ENCODE measurements at regions not wholly inside any gene's neighbourhood (a gene's known extent, or its start where the extent isn't known, plus 50 kb on each side); places are given as distances from the start of the nearest gene placed in this dataset.

DNA sequence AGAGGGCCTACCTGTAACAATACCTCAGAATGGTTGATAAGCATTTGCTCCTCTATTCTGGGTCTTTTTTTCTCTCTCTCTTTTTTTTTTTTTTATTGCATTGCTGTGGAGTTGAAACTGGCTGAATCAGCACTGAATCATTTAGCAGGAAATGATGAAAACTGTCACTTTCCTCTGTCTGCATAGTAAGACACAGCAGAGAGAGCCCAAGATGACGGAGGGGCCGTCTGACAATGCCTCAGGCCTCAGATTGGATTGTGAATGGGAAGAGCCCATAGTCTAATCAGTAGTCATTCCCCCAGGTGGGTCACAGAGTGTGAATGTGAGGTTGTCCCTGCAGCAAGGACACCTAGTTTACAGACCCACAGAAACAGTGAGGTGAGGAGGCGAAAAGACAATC lies 193.2 kb upstream of the PLXNA2 start:
- H3K4me3 ChIP-seq, result no peak overlapping the region
- H3K4me1 ChIP-seq, result no peaks in the 10 kb centered on the region
- H3K27me3 ChIP-seq, result peaks cover 25% of the 10 kb centered on the region
- 63 to 80% methylated on average over 1 to 3 of the region's 3 CpGs for WGBS, 2 donors (ENCODE audit: low coverage in 1 of 2)
- no peaks in the 10 kb centered on the region for H3K36me3 ChIP-seq
- H3K27ac ChIP-seq, result no peak overlapping the region
- no peaks in the 10 kb centered on the region for H3K9me3 ChIP-seq
- no peak for TF ChIP-seq POLR2A (IDR thresholded peaks at IDR 0.05)
- no peak for ATAC-seq

DNA sequence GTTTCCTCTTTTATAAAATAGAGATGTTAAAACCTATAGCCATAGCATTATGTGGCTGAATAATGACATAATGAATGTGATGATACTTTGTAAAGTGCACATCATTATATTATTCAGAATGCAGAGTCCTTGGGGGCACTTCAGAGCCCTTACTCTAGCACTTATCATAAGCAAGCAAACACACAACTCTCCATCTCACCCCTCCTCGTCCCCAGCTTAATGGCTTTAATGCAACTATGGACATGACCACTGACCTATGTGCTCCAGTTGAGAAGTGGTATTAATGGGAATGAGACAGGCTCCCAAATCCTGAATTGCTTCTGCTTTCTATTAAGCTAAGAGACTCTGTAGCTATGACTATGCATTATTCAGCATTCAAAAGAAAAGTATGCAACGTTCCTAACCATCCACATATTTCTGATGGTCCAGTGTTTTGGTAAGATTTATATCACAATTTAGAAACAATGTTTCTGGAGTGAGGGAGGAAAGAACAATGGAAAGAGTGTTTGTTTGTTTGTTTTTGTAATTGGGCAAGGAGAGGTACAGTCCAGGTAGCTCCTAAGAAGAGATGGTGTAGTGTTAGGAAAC lies 194.0 kb upstream of the PLXNA2 start:
- Histone ChIP-seq H3K4me3 (no peak overlapping the region), H3K27ac (no peak overlapping the region), H3K36me3 (no peaks in the 10 kb centered on the region), H3K9me3 (no peaks in the 10 kb centered on the region), H3K4me1 (no peaks in the 10 kb centered on the region), H3K27me3 (peaks cover 25% of the 10 kb centered on the region)
- WGBS, 2 donors (ENCODE audit: low coverage in 1 of 2), result 17 to 41% methylated on average over 2 of the region's 2 CpGs
- TF ChIP-seq EP300 (IDR thresholded peaks at IDR 0.05) (no peak), POLR2AphosphoS5 (IDR thresholded peaks at IDR 0.05) (no peak), CTCF (IDR thresholded peaks at IDR 0.05) (no peak), POLR2A (IDR thresholded peaks at IDR 0.05) (no peak)
- no peak for ATAC-seq

GRCh38 chr1:208445758-208446203 lies 201.6 kb upstream of the PLXNA2 start:
- TF ChIP-seq CTCF (IDR thresholded peaks at IDR 0.05) (no peak), POLR2AphosphoS5 (IDR thresholded peaks at IDR 0.05) (no peak), POLR2A (IDR thresholded peaks at IDR 0.05) (no peak)
- Histone ChIP-seq H3K4me1 (no peaks in the 10 kb centered on the region), H3K36me3 (no peaks in the 10 kb centered on the region), H3K27ac (no peak overlapping the region), H3K4me3 (no peak overlapping the region), H3K9me3 (no peaks in the 10 kb centered on the region), H3K27me3 (peaks cover 10% of the 10 kb centered on the region)
- 80 to 90% methylated on average over 1 to 2 of the region's 7 CpGs for WGBS, 2 donors (ENCODE audit: low coverage in 1 of 2)
- no peak for ATAC-seq

- 58 to 73% methylated on average over 4 to 5 of the region's 5 CpGs for WGBS, 2 donors (ENCODE audit: low coverage in 1 of 2)
- no peak overlapping the region for H3K4me3 ChIP-seq
- peaks cover 10% of the 10 kb centered on the region for H3K27me3 ChIP-seq
- H3K9me3 ChIP-seq, result no peaks in the 10 kb centered on the region
- TF ChIP-seq POLR2A (IDR thresholded peaks at IDR 0.05) (no peak), CTCF (IDR thresholded peaks at IDR 0.05) (no peak), POLR2AphosphoS5 (IDR thresholded peaks at IDR 0.05) (no peak), EP300 (IDR thresholded peaks at IDR 0.05) (no peak)
- H3K4me1 ChIP-seq, result no peaks in the 10 kb centered on the region
- ATAC-seq, result no peak
- no peaks in the 10 kb centered on the region for H3K36me3 ChIP-seq
- H3K27ac ChIP-seq, result no peak overlapping the region
Observed at GRCh38 chr1:208446271-208446691, 202.1 kb upstream of the PLXNA2 start.

- no peak overlapping the region for H3K27ac ChIP-seq
- ATAC-seq, result no peak
- H3K36me3 ChIP-seq, result no peaks in the 10 kb centered on the region
- TF ChIP-seq CTCF (IDR thresholded peaks at IDR 0.05) (no peak), EP300 (IDR thresholded peaks at IDR 0.05) (no peak), POLR2AphosphoS5 (IDR thresholded peaks at IDR 0.05) (no peak), POLR2A (IDR thresholded peaks at IDR 0.05) (no peak)
- H3K4me3 ChIP-seq, result no peak overlapping the region
- no peaks in the 10 kb centered on the region for H3K9me3 ChIP-seq
- no peaks in the 10 kb centered on the region for H3K4me1 ChIP-seq
- 89 to 91% methylated on average over 3 of the region's 4 CpGs for WGBS, 2 donors (ENCODE audit: low coverage in 1 of 2)
- H3K27me3 ChIP-seq, result peaks cover 10% of the 10 kb centered on the region
Observed at GRCh38 chr1:208448425-208448824, 204.2 kb upstream of the PLXNA2 start.
